ENCODE measurements at regions not wholly inside any gene's neighbourhood (a gene's known extent, or its start where the extent isn't known, plus 50 kb on each side); places are given as distances from the start of the nearest gene placed in this dataset.
"Not testable (repeated sequence)": the region's sequence is repeated elsewhere in the genome, so short reads cannot be mapped to it uniquely, and the experiment has no call there.

DNA sequence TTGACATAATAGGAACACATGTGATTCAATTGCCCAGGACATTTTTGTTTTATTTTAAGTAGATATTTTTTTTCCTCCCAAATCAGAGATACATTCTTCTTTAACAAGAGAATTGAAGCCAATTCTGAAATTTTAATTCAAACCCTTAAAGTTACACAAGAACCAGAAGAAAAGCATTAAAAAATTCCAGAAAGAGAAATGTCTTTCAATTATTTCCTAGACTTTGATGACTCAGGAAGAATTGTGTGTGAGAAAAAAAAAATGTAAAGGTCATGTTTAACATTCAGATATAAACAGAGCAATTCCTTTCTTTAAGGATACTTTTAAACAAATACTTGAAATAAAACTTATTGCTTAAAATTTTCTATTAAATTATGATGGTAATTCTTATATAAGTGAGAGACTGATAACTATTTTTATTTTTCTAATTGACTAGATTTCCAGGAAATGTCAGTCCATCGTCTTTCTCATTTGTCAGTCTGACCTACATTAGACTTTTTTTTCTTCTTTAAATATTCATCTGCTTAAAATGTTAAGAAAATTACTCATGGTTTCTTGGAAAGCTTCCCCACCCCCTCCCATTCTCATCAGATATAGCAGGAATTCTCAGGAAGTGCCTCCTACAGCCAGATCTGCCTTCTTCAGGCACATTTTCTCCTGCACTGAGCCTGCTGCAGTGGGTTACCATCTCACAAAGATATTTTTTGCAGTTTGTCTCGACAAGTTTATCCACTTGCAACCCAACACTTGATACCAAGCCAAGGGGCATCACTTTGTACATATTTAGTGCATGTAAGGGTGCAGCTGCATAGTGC, 261.8 kb upstream of the CBLB start:
- DNase-seq (ENCODE audit: low spot score): no peak
- in situ Hi-C loops (cut with HindIII; ENCODE audit: low sequenced_read_pairs): no loop called here

DNA sequence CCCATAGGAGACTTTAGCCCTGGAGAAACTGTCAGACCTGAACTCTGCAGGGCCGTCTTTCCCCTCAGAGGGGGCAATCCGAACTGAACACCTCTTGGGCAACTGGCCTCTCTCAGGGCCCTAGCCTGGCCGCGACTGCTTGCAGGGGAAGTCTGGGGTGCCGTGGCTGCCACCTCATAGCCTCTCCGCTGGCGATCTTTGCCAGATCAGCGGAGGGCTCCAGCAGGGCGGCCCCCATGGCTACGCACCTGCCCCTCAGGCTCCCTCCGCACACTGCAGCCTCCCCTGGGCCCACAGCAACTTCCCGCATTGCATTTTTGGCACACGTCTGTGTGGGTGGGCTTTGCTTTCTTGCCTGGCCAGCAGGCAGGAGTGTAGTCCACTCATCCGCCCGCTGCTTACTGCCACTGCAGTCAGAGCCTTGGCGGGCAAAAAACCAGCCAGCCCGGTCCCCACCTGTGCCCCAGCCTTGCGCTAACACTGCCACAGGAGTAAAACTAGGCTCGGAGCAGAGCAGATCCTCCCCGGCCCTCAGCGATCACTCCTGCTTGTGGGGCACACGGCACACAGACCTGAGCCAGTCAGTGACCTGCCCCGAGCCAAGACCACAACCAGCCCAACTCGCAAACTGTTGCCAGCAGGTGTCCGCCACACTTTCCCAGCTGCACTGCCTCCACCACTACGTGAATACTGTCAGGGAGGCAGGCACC, 266.8 kb upstream of the CBLB start:
- DNase-seq (ENCODE audit: low spot score): no peak
- in situ Hi-C loops (cut with HindIII; ENCODE audit: low sequenced_read_pairs): no loop called here

DNA sequence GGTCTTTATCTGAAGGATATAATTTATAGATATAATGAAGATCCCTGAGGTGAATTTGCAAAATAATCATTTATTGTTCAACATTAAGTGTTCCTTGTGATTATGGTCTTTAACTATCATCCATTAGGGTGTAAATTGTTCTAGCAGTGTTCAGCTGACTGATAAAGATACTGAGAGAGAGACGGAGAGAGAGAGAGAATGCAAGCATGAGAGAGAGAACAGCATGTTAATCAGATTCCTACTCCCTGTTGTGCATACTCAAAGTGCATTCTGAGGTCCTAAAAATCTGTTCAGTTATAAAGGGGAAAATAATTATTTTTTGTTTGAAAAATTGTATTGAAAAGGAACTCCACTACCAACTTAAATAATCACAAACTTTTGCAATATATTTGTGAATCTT, 271.0 kb upstream of the CBLB start:
- in situ Hi-C loops (cut with HindIII; ENCODE audit: low sequenced_read_pairs): no loop called here

DNA sequence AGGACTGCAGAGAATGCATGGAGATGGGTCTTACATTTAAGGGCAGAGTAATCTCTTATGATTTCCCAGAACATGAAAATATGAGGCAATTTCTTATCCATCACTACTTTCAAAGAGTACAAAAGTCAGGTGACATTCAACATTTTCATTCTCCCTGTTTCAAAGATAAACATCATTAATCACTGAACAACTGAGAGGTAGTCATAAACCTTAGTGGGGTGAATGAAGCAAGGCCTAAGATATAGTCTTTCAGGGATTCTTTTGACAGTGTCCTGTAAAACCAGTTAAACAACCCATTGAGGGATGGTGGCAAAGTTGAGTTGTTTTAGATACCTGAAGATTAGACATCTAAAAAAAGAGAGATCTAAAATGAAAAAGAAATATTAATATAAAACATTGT, 271.6 kb upstream of the CBLB start:
- in situ Hi-C loops (cut with HindIII; ENCODE audit: low sequenced_read_pairs): no loop called here
- no peak for DNase-seq (ENCODE audit: low spot score)

More for the DNA sequence above, 271.0 kb upstream of the CBLB start:
- no peak for DNase-seq (ENCODE audit: low spot score)

DNA sequence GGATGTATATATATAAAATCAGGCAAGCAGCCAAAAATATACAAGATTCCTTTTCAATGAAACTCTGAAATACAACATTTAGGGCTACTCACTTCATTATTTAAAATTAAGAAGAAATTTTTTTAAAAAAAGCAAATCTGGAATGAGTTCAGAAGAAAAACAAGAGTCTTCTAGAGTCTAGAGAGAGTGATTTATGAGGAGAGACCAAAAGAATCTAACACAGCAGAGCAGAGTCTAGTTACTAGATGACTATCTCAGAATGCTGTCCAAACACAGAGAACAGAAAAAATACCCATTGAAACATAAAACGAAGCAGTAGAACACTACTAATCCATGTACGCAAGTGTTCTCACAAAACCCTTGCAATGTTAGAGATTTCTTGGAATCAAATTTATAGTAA, 275.2 kb upstream of the CBLB start:
- in situ Hi-C loops (cut with HindIII; ENCODE audit: low sequenced_read_pairs): no loop called here
- no peak for DNase-seq (ENCODE audit: low spot score)

- in situ Hi-C loops (cut with HindIII; ENCODE audit: low sequenced_read_pairs): not testable (repeated sequence)
Measured at GRCh38 chr3:106148440-106149082, 279.7 kb upstream of the CBLB start.

DNA sequence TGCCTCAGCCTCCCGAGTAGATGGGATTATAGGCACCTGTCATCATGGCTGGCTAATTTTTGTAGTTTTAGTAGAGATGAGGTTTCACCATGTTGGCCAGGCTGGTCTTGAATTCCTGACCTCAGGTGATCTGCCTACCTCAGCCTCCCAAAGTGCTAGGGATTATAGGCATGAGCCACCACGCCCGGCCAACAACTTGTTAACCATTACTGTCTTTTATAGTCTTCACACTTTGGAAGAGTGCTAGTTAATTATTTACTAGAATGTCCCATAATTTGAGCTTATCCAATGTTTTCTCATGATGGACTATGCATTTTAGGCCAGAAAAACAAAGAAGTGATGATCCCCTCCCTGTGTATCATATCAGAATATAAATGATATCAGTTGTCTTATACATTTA, 288.6 kb upstream of the CBLB start:
- DNase-seq (ENCODE audit: low spot score): no peak
- in situ Hi-C loops (cut with HindIII; ENCODE audit: low sequenced_read_pairs): no loop called here

More at GRCh38 chr3:106148440-106149082, 279.7 kb upstream of the CBLB start:
- not testable (repeated sequence) for DNase-seq (ENCODE audit: low spot score)

GRCh38 chr3:106160396-106160795, 291.6 kb upstream of the CBLB start:
- in situ Hi-C loops (cut with HindIII; ENCODE audit: low sequenced_read_pairs): no loop called here
- no peak for DNase-seq (ENCODE audit: low spot score)

GRCh38 chr3:106161246-106161645, 292.4 kb upstream of the CBLB start:
- DNase-seq (ENCODE audit: low spot score): no peak
- in situ Hi-C loops (cut with HindIII; ENCODE audit: low sequenced_read_pairs): no loop called here

GRCh38 chr3:106167728-106168127, 298.9 kb upstream of the CBLB start:
- no peak for DNase-seq (ENCODE audit: low spot score)
- in situ Hi-C loops (cut with HindIII; ENCODE audit: low sequenced_read_pairs): no loop called here

DNA sequence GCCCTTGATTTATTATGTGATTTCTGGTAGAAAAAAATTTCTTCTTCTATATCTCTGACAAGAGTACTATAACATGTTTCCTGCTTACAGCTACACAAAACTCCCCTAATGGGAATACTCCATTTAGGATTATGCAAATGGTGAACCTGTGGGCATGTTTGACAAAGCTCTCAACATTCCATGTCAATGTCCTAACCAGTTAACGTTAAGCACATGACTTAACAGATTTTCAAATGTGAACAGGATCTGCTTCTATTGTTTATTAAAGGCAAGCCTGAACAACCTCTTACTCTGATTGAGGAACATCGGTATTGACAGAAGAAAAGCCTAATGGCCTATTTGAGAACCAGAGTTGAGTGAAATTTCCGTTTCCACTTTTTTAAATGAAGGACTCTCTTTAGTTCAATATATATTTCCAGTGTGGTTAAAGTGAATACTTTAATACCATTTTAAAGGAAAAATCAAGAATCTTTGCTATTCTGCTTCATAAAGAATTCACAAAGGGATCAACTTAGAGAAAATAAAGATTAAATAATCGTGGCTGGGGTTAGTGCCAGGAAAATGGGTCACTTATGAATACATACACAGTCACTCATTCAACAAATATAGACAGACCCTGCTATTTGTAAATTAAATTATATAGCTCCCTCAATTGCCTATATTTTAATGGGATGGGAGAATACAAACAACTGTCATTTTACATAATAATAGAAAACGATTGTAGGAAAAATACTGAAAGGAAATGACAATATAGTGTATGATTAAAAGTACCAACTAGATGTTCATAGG, 300.3 kb upstream of the CBLB start:
- in situ Hi-C loops (cut with HindIII; ENCODE audit: low sequenced_read_pairs): no loop called here
- DNase-seq (ENCODE audit: low spot score): no peak

- in situ Hi-C loops (cut with HindIII; ENCODE audit: low sequenced_read_pairs): no loop called here
- no peak for DNase-seq (ENCODE audit: low spot score)
Measured at GRCh38 chr3:106170636-106171035, 301.8 kb upstream of the CBLB start.

- DNase-seq (ENCODE audit: low spot score): no peak
- in situ Hi-C loops (cut with HindIII; ENCODE audit: low sequenced_read_pairs): no loop called here
Measured at GRCh38 chr3:106172101-106172500, 303.3 kb upstream of the CBLB start.

- no peak for DNase-seq (ENCODE audit: low spot score)
- in situ Hi-C loops (cut with HindIII; ENCODE audit: low sequenced_read_pairs): no loop called here
Measured at GRCh38 chr3:106172780-106173179, 304.0 kb upstream of the CBLB start.

DNA sequence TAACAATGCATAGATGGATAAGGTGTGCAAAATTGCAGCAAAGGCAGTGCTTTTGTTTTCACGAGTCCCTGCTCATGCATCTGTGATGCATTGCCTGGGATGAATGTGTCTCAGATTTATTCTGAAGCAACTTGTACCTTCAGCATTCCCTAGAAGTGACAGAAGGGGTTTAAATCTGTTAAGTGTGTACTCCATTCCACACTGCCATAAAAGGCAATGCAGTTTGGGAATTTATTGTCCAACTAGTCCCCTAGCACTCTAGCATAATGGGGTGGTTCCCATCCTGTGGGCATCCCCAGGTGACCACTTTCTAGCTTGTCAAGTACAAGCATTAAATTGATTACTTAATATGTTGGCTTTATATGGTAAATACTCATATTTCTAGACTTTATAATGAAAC, 306.5 kb upstream of the CBLB start:
- DNase-seq (ENCODE audit: low spot score): no peak
- in situ Hi-C loops (cut with HindIII; ENCODE audit: low sequenced_read_pairs): no loop called here

DNA sequence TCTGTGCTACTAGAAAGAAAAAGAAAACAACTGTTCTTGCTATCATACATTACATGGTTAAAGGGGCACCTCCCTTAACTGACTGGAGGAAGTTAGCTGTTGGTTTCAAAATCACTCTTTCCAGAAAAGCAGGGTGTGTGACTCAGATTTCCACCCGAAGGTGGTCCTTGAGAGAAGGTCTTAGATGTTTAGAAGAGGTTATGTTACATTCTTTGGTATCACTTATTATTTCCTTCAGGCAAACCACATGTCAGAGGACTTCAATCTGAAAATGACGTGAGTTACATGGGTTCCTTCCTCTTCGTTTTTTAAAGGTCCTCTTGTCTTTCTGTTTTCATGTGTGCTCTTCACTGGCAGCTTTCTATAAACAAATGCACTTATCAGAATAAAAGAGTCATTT, 307.9 kb upstream of the CBLB start:
- no peak for DNase-seq (ENCODE audit: low spot score)
- in situ Hi-C loops (cut with HindIII; ENCODE audit: low sequenced_read_pairs): no loop called here

GRCh38 chr3:106182950-106183511, 314.2 kb upstream of the CBLB start:
- no peak for DNase-seq (ENCODE audit: low spot score)
- in situ Hi-C loops (cut with HindIII; ENCODE audit: low sequenced_read_pairs): no loop called here

GRCh38 chr3:106183762-106184391, 315.1 kb upstream of the CBLB start:
- in situ Hi-C loops (cut with HindIII; ENCODE audit: low sequenced_read_pairs): no loop called here
- no peak for DNase-seq (ENCODE audit: low spot score)
